ENCODE measurements at regions not wholly inside any gene's neighbourhood (a gene's known extent, or its start where the extent isn't known, plus 50 kb on each side); places are given as distances from the start of the nearest gene placed in this dataset.
"Not testable (repeated sequence)": the region's sequence is repeated elsewhere in the genome, so short reads cannot be mapped to it uniquely, and the experiment has no call there.

DNA sequence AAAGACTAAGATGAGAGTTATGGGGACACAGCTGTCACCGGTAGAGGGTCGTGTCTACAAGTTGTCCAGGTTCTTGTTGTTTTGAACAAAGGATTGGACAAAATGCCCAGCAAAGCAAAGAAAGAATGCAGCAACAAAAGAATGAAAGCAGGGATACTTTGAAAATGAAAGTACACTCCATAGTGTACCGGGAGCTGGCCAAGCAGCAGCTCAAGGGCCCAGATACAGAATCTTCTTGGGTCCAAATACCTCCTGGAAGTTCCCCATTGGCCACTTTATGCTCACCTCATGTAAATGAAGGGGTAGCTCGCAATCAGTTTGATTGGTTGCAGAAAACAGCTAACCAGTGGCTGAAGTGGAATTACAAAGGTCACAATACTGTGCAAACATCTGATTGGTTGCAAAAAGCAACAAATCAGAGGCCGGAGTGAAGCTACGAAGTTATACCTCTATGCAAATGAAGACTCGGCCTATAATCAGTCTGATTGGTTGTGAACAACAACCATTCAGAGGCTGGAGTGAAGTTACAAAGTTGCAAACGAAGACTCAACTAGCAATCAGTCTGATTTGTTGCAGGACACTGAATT, 474.9 kb upstream of the TMEFF2 start:
- intact Hi-C loops (cut with DNase I) = no loop called here
- ATAC-seq (ENCODE audit: low FRiP score) = no peak

GRCh38 chr2:192660555-192660954, 465.8 kb upstream of the TMEFF2 start:
- 73 to 79% methylated on average over 4 of the region's 4 CpGs for WGBS, 2 donors
- H3K27ac ChIP-seq (ENCODE audit: low read depth in 1 of 2, low read length in 2 of 2); H3K4me1 ChIP-seq (ENCODE audit: control insufficient read depth in 1 of 2, insufficient read depth in 2 of 2, low read length in 2 of 2); intact Hi-C loops (cut with DNase I); H3K36me3 ChIP-seq (ENCODE audit: control insufficient read depth in 1 of 2, insufficient read depth in 2 of 2, low read length in 1 of 2); H3K9me3 ChIP-seq (ENCODE audit: control insufficient read depth, low read length); ATAC-seq (ENCODE audit: low FRiP score); H3K27me3 ChIP-seq (ENCODE audit: control insufficient read depth in 1 of 2, insufficient read depth in 2 of 2, low read length in 1 of 2); DNase-seq; H3K4me3 ChIP-seq (ENCODE audit: low read length in 2 of 2): not testable (repeated sequence)

More for the DNA sequence above, 474.9 kb upstream of the TMEFF2 start:
- H3K36me3 ChIP-seq (ENCODE audit: control insufficient read depth in 1 of 2, insufficient read depth in 2 of 2, low read length in 1 of 2) = no peaks in the 10 kb centered on the region
- 81% methylated on average over 8 of the region's 8 CpGs for WGBS, 2 donors
- no peak for DNase-seq
- H3K4me1 ChIP-seq (ENCODE audit: control insufficient read depth in 1 of 2, insufficient read depth in 2 of 2, low read length in 2 of 2) = no peaks in the 10 kb centered on the region
- no peak overlapping the region for H3K27ac ChIP-seq (ENCODE audit: low read depth in 1 of 2, low read length in 2 of 2)
- H3K9me3 ChIP-seq (ENCODE audit: control insufficient read depth, low read length) = peaks cover 2% of the 10 kb centered on the region
- H3K4me3 ChIP-seq (ENCODE audit: low read length in 2 of 2) = no peak overlapping the region
- H3K27me3 ChIP-seq (ENCODE audit: control insufficient read depth in 1 of 2, insufficient read depth in 2 of 2, low read length in 1 of 2) = peaks cover 0 to 2% of the 10 kb centered on the region in 2 donors

- Histone ChIP-seq H3K4me1 (ENCODE audit: control insufficient read depth in 1 of 2, insufficient read depth in 2 of 2, low read length in 2 of 2) (no peaks in the 10 kb centered on the region), H3K36me3 (ENCODE audit: control insufficient read depth in 1 of 2, insufficient read depth in 2 of 2, low read length in 1 of 2) (no peaks in the 10 kb centered on the region), H3K9me3 (ENCODE audit: control insufficient read depth, low read length) (no peaks in the 10 kb centered on the region), H3K27ac (ENCODE audit: low read depth in 1 of 2, low read length in 2 of 2) (no peak overlapping the region), H3K4me3 (ENCODE audit: low read length in 2 of 2) (no peak overlapping the region), H3K27me3 (ENCODE audit: control insufficient read depth in 1 of 2, insufficient read depth in 2 of 2, low read length in 1 of 2) (no peaks in the 10 kb centered on the region)
- no peak for ATAC-seq (ENCODE audit: low FRiP score)
- intact Hi-C loops (cut with DNase I) = no loop called here
- 83 to 88% methylated on average over 3 of the region's 3 CpGs for WGBS, 2 donors
- no peak for DNase-seq
Measured at GRCh38 chr2:192657362-192657761, 462.6 kb upstream of the TMEFF2 start.

GRCh38 chr2:192655916-192656315, 461.2 kb upstream of the TMEFF2 start:
- Histone ChIP-seq H3K9me3 (ENCODE audit: control insufficient read depth, low read length) (no peaks in the 10 kb centered on the region), H3K4me3 (ENCODE audit: low read length in 2 of 2) (no peak overlapping the region), H3K27me3 (ENCODE audit: control insufficient read depth in 1 of 2, insufficient read depth in 2 of 2, low read length in 1 of 2) (no peaks in the 10 kb centered on the region), H3K36me3 (ENCODE audit: control insufficient read depth in 1 of 2, insufficient read depth in 2 of 2, low read length in 1 of 2) (no peaks in the 10 kb centered on the region), H3K4me1 (ENCODE audit: control insufficient read depth in 1 of 2, insufficient read depth in 2 of 2, low read length in 2 of 2) (no peaks in the 10 kb centered on the region), H3K27ac (ENCODE audit: low read depth in 1 of 2, low read length in 2 of 2) (no peak overlapping the region)
- ATAC-seq (ENCODE audit: low FRiP score) = no peak
- 53 to 58% methylated on average over 3 of the region's 3 CpGs for WGBS, 2 donors
- intact Hi-C loops (cut with DNase I) = no loop called here
- DNase-seq = no peak

- 67 to 69% methylated on average over 6 of the region's 6 CpGs for WGBS, 2 donors
- Histone ChIP-seq H3K4me1 (ENCODE audit: control insufficient read depth in 1 of 2, insufficient read depth in 2 of 2, low read length in 2 of 2) (no peaks in the 10 kb centered on the region), H3K36me3 (ENCODE audit: control insufficient read depth in 1 of 2, insufficient read depth in 2 of 2, low read length in 1 of 2) (no peaks in the 10 kb centered on the region), H3K27me3 (ENCODE audit: control insufficient read depth in 1 of 2, insufficient read depth in 2 of 2, low read length in 1 of 2) (no peaks in the 10 kb centered on the region), H3K27ac (ENCODE audit: low read depth in 1 of 2, low read length in 2 of 2) (no peak overlapping the region), H3K4me3 (ENCODE audit: low read length in 2 of 2) (no peak overlapping the region), H3K9me3 (ENCODE audit: control insufficient read depth, low read length) (no peaks in the 10 kb centered on the region)
- intact Hi-C loops (cut with DNase I) = no loop called here
- DNase-seq = no peak
- no peak for ATAC-seq (ENCODE audit: low FRiP score)
Measured at GRCh38 chr2:192645811-192646598, 451.3 kb upstream of the TMEFF2 start.

GRCh38 chr2:192634557-192634956, 439.8 kb upstream of the TMEFF2 start:
- Histone ChIP-seq H3K4me3 (ENCODE audit: low read length in 2 of 2) (no peak overlapping the region), H3K27ac (ENCODE audit: low read depth in 1 of 2, low read length in 2 of 2) (no peak overlapping the region), H3K36me3 (ENCODE audit: control insufficient read depth in 1 of 2, insufficient read depth in 2 of 2, low read length in 1 of 2) (no peaks in the 10 kb centered on the region), H3K9me3 (ENCODE audit: control insufficient read depth, low read length) (peaks cover 1% of the 10 kb centered on the region), H3K4me1 (ENCODE audit: control insufficient read depth in 1 of 2, insufficient read depth in 2 of 2, low read length in 2 of 2) (no peaks in the 10 kb centered on the region), H3K27me3 (ENCODE audit: control insufficient read depth in 1 of 2, insufficient read depth in 2 of 2, low read length in 1 of 2) (no peaks in the 10 kb centered on the region)
- intact Hi-C loops (cut with DNase I) = no loop called here
- 81 to 82% methylated on average over 3 of the region's 3 CpGs for WGBS, 2 donors
- ATAC-seq (ENCODE audit: low FRiP score) (no peak), DNase-seq (no peak)

- ATAC-seq (ENCODE audit: low FRiP score) (no peak), DNase-seq (no peak)
- Histone ChIP-seq H3K9me3 (ENCODE audit: control insufficient read depth, low read length) (no peaks in the 10 kb centered on the region), H3K27ac (ENCODE audit: low read depth in 1 of 2, low read length in 2 of 2) (no peak overlapping the region), H3K36me3 (ENCODE audit: control insufficient read depth in 1 of 2, insufficient read depth in 2 of 2, low read length in 1 of 2) (no peaks in the 10 kb centered on the region), H3K27me3 (ENCODE audit: control insufficient read depth in 1 of 2, insufficient read depth in 2 of 2, low read length in 1 of 2) (no peaks in the 10 kb centered on the region), H3K4me1 (ENCODE audit: control insufficient read depth in 1 of 2, insufficient read depth in 2 of 2, low read length in 2 of 2) (no peaks in the 10 kb centered on the region), H3K4me3 (ENCODE audit: low read length in 2 of 2) (no peak overlapping the region)
- intact Hi-C loops (cut with DNase I) = no loop called here
- WGBS, 2 donors = 91 to 96% methylated on average over 2 of the region's 2 CpGs
Measured at GRCh38 chr2:192628017-192628416, 433.3 kb upstream of the TMEFF2 start.

GRCh38 chr2:192615105-192615504, 420.4 kb upstream of the TMEFF2 start:
- Histone ChIP-seq H3K27ac (ENCODE audit: low read depth in 1 of 2, low read length in 2 of 2) (no peak overlapping the region), H3K9me3 (ENCODE audit: control insufficient read depth, low read length) (no peaks in the 10 kb centered on the region), H3K4me1 (ENCODE audit: control insufficient read depth in 1 of 2, insufficient read depth in 2 of 2, low read length in 2 of 2) (no peaks in the 10 kb centered on the region), H3K36me3 (ENCODE audit: control insufficient read depth in 1 of 2, insufficient read depth in 2 of 2, low read length in 1 of 2) (no peaks in the 10 kb centered on the region), H3K4me3 (ENCODE audit: low read length in 2 of 2) (no peak overlapping the region), H3K27me3 (ENCODE audit: control insufficient read depth in 1 of 2, insufficient read depth in 2 of 2, low read length in 1 of 2) (no peaks in the 10 kb centered on the region)
- ATAC-seq (ENCODE audit: low FRiP score) (no peak), DNase-seq (no peak)
- intact Hi-C loops (cut with DNase I) = no loop called here

DNA sequence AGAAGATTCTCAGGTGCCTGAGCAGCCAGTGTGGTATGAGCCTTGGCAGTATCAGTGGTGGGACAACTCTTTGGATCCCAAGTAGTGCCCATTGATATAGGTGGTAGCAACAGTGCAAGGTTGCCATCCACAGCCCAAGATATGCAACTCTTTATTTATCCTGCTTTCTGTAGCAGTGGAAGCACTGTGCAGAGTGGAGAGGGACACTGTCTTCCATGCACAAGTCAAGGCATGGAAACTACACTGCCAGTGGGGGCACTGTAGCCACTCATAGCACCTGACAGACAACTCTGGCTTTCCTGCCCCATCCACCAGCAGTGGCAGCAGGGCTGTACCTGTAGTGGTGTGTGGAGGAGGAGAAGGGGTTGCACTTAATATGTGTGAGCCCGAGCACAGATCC, 409.6 kb upstream of the TMEFF2 start:
- no peaks in the 10 kb centered on the region for H3K9me3 ChIP-seq (ENCODE audit: control insufficient read depth, low read length)
- no peaks in the 10 kb centered on the region for H3K4me1 ChIP-seq (ENCODE audit: control insufficient read depth in 1 of 2, insufficient read depth in 2 of 2, low read length in 2 of 2)
- no peak for DNase-seq
- intact Hi-C loops (cut with DNase I) = no loop called here
- no peak overlapping the region for H3K27ac ChIP-seq (ENCODE audit: low read depth in 1 of 2, low read length in 2 of 2)
- 83 to 96% methylated on average over 1 of the region's 1 CpG for WGBS, 2 donors
- ATAC-seq (ENCODE audit: low FRiP score) = peak; percentile 7
- H3K36me3 ChIP-seq (ENCODE audit: control insufficient read depth in 1 of 2, insufficient read depth in 2 of 2, low read length in 1 of 2) = no peaks in the 10 kb centered on the region
- peaks cover 0 to 2% of the 10 kb centered on the region in 2 donors for H3K27me3 ChIP-seq (ENCODE audit: control insufficient read depth in 1 of 2, insufficient read depth in 2 of 2, low read length in 1 of 2)
- H3K4me3 ChIP-seq (ENCODE audit: low read length in 2 of 2) = no peak overlapping the region

Data from aorta (tissue), 5 donors.